HG03378 (cell line): ENCODE measurements at regions not wholly inside any gene's neighbourhood (a gene's known extent, or its start where the extent isn't known, plus 50 kb on each side); places are given as distances from the start of the nearest gene placed in this dataset.
"Not testable (repeated sequence)": the region's sequence is repeated elsewhere in the genome, so short reads cannot be mapped to it uniquely, and the experiment has no call there.

Experiments
- ATAC-seq: cut with Tn5 transposase; IDR thresholded peaks from one replicate; pipeline ENCODE4 v1.9.1; 2021; ENCODE audit warnings: mild to moderate bottlenecking, moderate library complexity; ENCODE audit not compliant: unreplicated experiment

DNA sequence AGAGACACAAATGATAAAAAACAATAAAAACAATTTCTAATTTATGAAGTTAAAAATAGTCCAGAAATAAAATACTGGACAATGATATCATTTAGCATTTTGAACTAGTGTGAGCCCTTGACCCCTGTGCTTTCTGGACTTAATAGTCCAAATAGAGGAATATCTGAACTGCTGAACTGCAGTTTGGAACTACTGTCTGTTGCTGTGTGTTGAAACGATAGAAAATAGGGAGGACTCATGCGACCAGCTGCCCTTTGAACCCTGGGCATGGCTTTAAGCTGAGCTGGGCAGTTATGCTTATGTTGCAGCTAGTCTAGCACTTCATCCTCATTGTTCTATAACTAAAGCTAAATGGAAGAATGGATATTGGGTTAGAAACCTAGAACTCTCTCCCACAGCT, 99.5 kb downstream of the FMR1NB start:
- ATAC-seq = no peak

DNA sequence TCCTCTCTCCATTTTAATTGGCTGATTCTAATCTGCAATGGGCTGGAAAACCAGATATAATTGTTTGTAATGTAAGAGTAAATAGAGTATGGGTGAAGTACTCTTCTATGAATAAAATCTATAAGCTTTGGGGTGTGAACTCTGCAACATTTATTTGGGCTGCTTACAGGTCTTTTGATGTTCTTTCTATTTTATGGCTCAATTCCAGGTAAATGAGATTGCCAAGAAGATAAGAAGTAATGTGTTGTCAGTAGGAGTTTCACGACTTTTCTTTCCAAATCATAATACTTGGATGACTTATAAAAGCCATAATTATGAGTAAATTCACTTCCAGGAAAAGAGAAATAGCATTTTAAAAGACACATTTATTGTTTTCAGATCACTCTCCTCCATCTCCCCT, 103.5 kb downstream of the FMR1NB start:
- ATAC-seq = no peak

DNA sequence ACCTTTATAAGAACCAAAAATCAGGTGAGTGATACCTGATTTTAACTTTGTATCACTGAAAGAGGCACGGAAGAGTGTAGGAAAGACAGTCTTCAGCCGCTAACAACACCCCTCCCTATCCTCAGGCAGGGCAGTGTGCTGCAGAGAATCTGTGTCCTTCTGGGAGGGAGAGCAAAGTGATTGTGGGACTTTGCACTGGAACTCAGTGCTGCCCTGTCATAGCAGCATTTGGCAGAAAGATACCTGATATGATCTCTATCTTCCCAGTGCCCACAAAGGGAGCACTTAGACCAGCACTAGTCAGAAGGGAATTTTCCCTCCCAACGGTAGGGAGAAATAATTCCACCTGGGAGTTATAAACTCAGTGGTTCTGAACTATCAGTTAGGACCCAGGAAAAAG, 139.0 kb downstream of the FMR1NB start:
- no peak for ATAC-seq

DNA sequence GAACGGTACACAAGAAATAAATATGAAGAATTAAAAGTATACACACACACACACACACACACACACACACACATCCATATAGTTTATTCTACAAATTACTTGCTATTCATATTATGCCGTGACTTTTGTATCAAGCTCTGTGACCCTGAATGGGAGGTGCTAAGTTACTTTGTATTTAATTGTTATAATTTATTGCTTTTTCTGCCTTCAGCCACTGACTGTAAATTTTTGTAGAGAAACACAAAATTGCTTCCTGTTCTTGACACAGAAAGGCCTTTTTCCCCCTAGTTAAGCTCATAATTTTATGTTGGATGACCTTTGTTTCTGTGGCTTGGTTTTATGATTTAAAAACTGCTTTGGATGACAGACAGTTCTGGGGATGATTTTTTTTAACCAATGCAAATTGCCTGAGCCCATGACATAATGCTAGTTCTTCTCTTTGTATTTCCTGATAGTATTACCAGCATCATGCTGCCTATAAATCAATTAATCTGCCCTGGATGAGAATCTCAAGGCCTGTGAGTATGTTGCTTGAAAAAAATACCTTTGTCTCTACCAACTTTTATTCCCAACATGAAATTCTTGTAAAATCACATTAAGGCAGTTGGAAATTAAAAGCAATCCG, 140.0 kb downstream of the FMR1NB start:
- ATAC-seq = no peak

DNA sequence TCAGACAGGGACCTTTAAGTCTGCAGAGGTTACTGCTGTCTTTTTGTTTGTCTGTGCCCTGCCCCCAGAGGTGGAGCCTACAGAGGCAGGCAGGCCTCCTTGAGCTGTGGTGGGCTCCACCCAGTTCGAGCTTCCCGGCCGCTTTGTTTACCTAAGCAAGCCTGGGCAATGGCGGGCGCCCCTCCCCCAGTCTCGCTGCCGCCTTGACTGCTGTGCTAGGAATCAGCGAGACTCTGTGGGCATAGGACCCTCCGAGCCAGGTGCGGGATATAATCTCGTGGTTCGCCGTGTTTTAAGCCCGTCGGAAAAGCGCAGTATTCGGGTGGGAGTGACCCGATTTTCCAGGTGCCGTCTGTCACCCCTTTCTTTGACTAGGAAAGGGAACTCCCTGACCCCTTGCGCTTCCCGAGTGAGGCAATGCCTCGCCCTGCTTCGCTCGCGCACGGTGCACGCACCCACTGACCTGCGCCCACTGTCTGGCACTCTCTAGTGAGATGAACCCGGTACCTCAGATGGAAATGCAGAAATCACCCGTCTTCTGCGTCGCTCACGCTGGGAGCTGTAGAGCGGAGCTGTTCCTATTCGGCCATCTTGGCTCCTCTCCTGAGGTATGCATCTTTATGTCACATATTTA, 147.9 kb downstream of the FMR1NB start:
- not testable (repeated sequence) for ATAC-seq

DNA sequence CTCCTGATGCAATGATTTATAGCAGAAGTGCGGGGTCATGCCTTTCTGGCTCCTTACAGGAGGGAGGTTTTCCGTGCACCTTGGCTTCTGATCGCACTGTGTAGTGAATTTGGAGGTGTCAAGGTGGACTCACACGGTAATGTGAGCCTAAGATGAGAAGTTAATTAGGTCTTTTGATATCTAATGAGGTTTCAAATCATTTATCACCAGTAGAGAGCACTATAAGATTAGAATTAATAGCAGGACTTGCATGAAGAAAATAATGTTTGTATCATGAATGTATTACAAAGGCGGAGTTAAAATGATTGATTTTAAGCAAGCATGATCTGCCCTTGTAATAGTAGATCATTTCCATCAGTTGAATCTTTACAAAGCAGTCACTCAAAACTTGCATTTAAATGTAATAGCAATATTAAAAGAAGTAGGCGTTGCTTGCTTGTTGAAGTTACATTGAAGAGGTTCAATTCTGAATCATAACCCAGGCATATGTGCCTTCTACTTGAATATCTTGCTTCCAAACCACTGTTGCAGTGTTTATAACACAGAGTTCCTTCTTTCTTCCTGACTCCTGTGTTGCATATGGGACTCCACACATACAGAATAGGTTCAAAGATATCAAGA, 152.1 kb downstream of the FMR1NB start:
- ATAC-seq = no peak

DNA sequence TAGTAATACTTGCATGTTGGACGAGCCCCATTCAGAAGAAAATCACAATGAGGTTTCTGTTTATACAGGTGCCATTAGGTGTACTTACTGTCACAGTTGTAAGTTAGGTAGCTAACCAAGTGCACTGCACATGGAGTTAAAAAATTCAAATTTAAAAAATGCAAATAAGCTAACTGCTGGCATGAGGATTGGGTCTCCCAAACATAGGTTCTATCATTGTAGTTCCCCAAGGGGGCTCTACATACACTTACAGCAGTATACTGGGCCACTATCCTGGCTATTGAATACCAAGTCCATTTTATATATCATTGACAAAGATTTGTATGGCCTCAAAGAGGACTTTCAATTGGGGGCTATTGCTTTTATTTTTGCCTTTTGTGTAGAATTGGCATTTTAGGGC, 153.4 kb downstream of the FMR1NB start:
- ATAC-seq = no peak

DNA sequence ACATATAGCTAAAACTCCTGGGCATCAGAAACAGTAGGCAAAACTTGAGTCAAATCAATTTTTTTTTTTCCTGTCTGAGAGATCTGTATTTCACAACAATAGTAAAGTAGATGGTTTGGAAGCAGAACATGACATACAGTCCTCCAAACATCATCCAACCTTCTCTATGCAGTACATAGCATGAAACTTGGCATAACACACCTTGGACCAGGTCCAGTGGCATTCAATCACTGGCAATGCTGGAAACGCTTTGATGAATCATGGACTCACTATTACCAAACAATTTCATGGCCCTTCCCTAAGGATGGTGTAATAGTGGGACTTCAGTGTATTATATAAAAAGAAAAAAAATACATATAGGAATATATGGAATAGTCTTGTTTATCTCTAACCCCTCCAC, 154.6 kb downstream of the FMR1NB start:
- ATAC-seq = no peak

DNA sequence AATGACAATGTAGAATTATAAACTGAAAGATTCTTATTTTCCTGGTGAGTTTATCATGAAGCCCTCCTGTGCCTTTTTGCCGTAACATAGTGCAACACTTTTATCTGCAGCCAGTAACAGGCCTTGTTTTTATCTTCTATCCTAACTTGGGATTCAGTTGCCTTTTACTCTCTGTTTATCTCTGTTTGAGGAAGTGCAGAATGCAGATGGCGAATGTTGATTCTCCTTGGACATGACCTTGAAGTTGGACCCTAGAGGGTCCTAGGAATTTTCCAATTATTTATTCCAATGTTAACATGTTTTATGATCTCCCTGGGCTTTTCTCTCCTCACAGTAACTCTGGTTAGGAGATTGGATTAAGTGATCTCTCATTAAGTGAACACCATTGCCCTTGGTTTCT, 165.0 kb downstream of the FMR1NB start:
- ATAC-seq = no peak

DNA sequence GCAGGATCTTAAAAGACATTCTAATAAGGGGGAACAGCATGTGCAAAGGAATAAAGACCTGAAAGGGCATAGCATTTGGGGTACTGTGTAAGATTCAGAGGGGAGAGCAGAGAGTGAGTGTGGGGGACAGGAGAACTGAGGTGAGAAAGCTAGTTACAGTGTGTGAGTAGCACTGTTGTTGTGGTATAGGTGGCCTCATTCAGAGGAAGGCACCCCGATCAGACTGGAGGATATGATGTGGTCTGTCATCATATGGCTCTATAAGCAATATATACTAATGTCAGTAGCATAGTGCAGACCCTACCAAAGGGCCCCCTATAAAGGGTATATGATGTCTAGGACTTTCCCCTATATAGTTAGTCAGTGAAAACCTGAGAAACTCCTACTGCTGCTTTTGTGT, 175.8 kb downstream of the FMR1NB start:
- ATAC-seq = no peak

DNA sequence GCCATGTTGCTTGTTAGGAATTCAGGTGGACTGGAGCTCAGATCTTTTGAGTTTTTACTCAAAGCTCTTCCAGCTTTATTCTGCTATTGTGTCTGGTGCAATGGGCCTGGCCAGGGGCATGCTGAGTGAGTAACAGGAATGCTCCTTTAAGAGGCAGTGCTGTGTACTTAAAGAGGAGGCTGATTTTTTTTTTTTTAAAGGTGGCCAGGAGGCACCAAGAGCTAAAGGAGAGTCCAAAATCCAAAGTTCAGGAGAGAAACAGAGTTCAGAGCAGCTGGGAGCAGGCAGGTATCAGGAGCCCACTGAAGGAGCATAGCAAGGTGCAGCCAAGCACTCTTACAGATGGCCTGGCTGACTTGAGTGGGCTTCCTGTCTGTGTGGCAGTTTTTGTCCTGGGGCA, 178.7 kb downstream of the FMR1NB start:
- no peak for ATAC-seq

DNA sequence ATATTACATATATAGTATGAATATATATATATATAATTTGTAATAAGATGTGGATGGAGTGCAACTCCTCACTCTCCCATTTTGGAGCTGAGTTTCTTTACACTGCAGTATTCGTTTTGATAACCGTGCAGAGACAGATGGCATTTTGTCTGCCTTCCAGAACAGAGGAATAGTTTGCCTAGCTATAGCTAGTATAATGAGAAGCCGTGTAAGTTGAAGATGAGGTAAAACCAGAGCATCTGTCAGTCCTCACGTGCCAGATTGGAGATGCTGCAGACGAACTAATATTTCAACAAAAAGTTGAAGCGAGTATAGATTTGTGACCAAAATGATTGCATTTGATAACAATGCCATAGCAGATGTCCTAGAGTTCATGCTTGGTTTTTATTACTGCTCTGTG, 180.6 kb downstream of the FMR1NB start:
- no peak for ATAC-seq

DNA sequence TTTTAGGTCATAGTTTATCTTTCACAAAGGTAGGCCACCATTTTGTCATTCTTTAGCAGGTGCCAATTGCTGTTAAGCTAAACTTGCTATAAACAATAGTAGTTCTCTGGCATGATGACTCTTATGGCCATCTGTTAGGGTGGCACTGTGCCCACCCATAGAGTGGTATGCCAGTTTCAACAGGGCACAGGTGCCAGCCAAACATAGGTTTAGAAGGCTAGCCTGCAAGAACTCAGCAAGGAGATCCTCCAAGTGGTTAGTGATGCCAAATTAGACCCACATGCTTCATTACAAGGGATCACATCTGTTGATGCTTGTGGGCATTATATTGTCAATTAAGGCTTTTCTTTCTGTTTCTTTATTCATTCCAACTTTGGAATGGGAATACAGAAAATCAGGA, 204.5 kb downstream of the FMR1NB start:
- no peak for ATAC-seq

DNA sequence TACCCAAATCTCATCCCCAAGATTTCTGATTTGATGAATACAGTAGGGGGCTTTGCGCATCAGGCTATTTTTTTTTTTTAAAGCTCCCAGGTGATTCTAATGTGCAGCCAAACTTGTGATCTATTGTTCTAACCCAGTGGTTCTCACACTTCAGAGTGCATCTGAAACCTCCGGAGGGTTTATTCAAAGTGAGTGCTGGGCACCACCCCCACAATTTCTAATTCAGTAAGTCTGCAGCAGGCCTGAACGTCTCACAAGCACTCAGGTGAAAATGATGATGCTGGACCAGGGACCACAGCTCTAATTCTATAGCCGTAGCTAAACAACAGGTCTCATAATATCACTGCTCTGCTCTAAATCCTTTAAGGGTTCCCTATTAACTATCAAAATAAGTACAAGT, 211.4 kb downstream of the FMR1NB start:
- ATAC-seq = no peak

DNA sequence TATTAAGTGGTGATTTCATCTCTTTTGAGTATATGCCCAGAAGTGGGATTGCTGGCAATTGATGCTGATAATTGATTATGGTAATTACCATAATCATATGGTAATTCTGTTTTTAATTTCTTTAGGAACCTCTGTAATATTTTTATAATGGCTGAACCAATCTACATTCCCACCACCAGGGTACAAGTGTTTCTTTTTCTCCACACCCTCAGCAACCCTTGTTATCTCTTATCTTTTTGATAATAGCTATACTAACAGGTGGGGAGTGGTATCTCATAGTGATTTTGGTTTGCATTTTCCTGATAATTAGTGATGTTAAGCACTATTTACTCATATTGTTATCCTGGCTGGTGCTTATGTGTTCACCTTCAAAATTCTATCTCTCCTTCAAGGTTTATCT, 212.6 kb downstream of the FMR1NB start:
- no peak for ATAC-seq

DNA sequence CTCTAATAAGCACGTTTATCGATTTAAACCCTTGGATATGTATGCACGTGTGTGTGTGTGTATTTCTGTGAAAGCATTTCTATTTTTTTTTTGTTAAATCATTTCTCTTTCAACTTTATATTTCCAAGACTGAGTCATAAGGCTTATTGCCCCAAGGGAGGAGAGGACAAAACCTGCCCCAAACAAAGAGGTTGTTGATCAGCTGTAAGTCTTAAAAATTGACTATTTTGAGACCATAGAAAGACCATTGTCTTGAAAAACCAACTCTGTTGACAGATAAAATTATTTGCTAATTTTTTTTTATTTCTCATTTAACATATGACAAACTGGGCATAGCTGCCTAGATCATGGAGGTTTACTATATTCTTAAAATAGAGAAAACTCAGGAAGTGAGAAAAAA, 222.4 kb downstream of the FMR1NB start:
- no peak for ATAC-seq

DNA sequence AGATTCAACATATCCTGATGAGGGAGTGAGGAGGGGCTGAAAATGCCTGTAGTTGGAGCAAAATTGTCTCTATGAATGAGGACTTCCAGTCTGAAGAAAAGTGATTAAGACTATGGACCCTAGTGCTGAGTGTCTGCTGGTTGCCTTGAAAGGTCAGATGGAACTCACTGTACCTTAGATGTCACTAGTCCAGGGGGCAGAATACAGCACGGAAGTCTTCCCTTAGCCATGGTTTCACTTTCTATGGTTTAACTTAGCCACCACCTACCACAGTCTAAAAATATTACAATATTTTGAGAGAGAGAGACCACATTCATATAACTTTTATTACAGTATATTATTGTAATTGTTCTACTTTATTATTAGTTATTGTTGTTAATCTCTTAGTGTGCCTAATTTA, 223.1 kb downstream of the FMR1NB start:
- no peak for ATAC-seq

DNA sequence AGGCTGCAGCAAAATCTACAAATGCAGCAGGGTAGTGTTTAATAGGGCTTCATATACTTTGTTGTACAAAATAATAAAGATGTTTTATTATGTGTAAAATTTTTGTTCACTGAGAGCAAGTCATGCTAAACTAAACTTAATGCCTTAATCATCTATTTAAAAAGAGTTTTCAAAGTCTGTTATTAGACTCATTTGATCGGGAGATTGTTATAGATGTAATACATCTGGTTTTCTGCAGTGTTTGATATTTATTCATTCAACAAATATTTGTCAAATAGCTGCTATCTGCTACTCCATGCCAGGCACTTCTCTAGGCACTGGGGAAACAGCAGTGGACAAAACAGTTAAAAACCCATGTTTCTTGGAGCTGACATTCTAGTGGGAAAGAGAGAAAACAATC, 233.6 kb downstream of the FMR1NB start:
- ATAC-seq = no peak

DNA sequence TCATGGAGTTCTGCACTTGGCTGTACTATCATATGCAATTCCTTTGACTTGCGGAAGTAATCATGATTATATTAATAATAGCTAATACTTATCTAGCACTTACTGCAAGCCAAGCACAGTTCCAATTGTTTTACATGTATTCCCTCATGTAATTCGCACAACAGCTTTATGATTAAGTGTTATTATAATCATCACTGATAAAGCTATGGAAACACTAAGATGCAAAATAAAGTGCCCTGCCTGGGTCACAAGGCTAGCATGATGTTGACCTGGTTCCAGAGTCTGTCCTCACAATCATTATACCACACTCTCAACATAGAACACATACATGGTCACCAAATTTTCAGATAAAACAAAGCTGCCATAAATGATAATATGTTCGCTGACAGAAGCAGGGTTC, 234.6 kb downstream of the FMR1NB start:
- ATAC-seq = no peak

DNA sequence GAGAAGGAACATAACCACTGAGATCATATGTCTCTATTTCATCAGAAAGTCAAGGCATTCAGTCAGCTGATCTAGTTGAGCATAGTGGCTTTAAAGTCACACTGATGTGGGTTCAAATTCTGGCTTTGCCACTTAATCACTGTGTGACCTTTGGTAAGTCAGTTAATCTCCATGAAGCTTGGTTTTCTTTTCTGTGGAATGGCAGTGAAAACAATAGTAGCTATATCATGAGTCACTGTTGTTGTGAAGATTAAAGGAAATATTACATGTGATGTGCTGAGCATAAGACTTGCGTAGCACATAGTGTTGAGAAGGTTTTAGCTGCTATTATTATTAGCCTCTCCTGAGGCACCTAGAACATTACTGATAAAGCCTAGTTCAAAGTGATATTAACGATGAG, 242.2 kb downstream of the FMR1NB start:
- no peak for ATAC-seq

DNA sequence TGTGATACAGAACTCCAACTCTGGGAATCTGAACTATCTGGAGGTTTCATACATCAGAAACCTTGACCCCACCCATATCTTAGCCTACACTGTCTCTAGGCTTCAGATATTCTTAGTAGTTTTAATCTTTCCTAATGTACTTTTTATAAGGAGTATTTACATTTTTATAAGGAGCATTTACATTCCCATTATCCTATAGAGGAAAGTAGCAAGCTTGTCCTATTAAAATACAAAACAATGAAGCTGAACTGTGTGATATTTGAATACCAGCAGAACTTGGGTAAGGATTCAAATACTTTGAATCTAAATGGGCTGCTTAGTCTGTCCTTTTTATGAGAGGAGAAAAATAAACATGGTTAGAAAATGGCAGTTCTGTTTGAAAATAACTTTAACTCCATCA, 247.4 kb downstream of the FMR1NB start:
- ATAC-seq = no peak

DNA sequence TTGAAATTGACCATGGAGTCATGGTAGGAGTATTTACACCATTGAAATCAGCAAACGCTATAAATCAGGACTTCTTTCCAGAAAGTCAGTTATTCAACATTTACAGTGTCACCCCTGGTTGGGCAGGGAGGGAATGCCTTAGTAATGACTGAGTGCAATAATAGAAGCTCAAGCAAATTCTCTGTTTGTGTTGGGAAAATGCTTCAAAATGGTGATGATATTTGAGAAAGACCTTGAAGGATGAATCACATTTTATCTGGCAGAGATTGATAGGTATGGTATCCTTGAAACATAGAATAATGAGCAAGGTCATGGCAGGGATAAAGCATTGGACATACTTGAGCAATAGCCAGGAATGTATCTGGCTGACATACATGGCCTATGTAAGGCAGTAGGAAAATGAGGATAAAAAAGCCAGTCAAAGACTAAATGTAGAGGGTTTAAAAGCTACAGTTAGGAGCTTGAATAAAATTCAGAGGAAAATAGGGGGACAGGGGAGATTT, 248.7 kb downstream of the FMR1NB start:
- ATAC-seq = no peak

DNA sequence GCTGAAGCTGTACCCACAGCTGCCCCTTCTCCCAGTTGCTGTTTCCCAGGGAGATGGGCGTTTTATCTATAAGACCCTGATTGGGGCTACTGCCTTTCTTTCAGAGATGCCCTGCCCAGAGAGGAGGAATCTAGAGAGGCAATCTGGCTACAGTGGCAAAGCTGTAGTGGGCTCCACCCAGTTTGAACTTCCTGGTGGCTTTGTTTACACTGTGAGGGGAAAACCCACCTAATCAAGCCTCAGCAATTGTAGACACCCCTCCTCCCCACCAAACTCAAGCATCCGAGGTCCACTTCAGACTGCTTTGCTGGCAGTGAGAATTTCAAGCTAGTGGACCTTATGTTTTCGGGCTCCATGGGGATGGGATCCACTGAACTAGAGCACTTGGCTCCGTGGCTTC, 240.4 kb upstream of the AFF2 start:
- no peak for ATAC-seq
